ENCODE measurements at regions not wholly inside any gene's neighbourhood (a gene's known extent, or its start where the extent isn't known, plus 50 kb on each side); places are given as distances from the start of the nearest gene placed in this dataset.

- ATAC-seq = no peak
- Mint-ChIP-seq H3K4me3 (no peak overlapping the region), H3K27ac (no peak overlapping the region), H3K27me3 (ENCODE audit: low read depth) (no peaks in the 10 kb centered on the region; the same call in none of the 2 replicates), H3K36me3 (peaks cover 2% of the 10 kb centered on the region; the same call in 1 of the 2 replicates), H3K4me1 (peaks cover 16% of the 10 kb centered on the region), H3K9me3 (peaks cover 10% of the 10 kb centered on the region)
- POLR2A ChIA-PET = no interaction called here
- TF ChIP-seq NFATC4 (CRISPR knock-in tag; IDR thresholded peaks at IDR 0.05) (no peak), ZNF396 (CRISPR knock-in tag; IDR thresholded peaks at IDR 0.05; ENCODE audit: borderline replicate concordance) (no peak), ZNF425 (CRISPR knock-in tag; conservative IDR thresholded peaks at IDR 0.05) (no peak), STAT6 (CRISPR knock-in tag; conservative IDR thresholded peaks at IDR 0.05; ENCODE audit: low read depth) (no peak), ZNF671 (CRISPR knock-in tag; IDR thresholded peaks at IDR 0.05) (no peak), KAT7 (CRISPR knock-in tag; IDR thresholded peaks at IDR 0.05; ENCODE audit: borderline replicate concordance) (no peak), PRDM15 (CRISPR knock-in tag; IDR thresholded peaks at IDR 0.05) (no peak), E2F4 (CRISPR knock-in tag; IDR thresholded peaks at IDR 0.05; ENCODE audit: borderline replicate concordance, low read depth) (no peak), IRF2 (CRISPR knock-in tag; IDR thresholded peaks at IDR 0.05; ENCODE audit: borderline replicate concordance, low read depth) (no peak), AR (CRISPR knock-in tag; IDR thresholded peaks at IDR 0.05) (no peak), ETV6 (CRISPR knock-in tag; IDR thresholded peaks at IDR 0.05) (no peak), ZNF138 (CRISPR knock-in tag; conservative IDR thresholded peaks at IDR 0.05) (no peak), CREM (CRISPR knock-in tag; IDR thresholded peaks at IDR 0.05) (no peak), ATF2 (CRISPR knock-in tag; IDR thresholded peaks at IDR 0.05; ENCODE audit: borderline replicate concordance, low read depth) (no peak), E2F5 (CRISPR knock-in tag; IDR thresholded peaks at IDR 0.05) (no peak), GTF2I (CRISPR knock-in tag; conservative IDR thresholded peaks at IDR 0.05) (no peak), ZNF121 (CRISPR knock-in tag; IDR thresholded peaks at IDR 0.05) (no peak)
- DNase-seq (ENCODE audit: low spot score) = no peak
- CTCF ChIA-PET = interaction anchor here (0.6 to 1.0 kb wide), 2 partner anchors 43 to 183 kb away, joined by 3 read pairs; no protein-coding TSS in a partner anchor
Observed at GRCh38 chr5:170442391-170442790, 53.2 kb upstream of the KCNMB1 start.

Measured in WTC11 (cell line).